ENCODE measurements at regions not wholly inside any gene's neighbourhood (a gene's known extent, or its start where the extent isn't known, plus 50 kb on each side); places are given as distances from the start of the nearest gene placed in this dataset.

DNA sequence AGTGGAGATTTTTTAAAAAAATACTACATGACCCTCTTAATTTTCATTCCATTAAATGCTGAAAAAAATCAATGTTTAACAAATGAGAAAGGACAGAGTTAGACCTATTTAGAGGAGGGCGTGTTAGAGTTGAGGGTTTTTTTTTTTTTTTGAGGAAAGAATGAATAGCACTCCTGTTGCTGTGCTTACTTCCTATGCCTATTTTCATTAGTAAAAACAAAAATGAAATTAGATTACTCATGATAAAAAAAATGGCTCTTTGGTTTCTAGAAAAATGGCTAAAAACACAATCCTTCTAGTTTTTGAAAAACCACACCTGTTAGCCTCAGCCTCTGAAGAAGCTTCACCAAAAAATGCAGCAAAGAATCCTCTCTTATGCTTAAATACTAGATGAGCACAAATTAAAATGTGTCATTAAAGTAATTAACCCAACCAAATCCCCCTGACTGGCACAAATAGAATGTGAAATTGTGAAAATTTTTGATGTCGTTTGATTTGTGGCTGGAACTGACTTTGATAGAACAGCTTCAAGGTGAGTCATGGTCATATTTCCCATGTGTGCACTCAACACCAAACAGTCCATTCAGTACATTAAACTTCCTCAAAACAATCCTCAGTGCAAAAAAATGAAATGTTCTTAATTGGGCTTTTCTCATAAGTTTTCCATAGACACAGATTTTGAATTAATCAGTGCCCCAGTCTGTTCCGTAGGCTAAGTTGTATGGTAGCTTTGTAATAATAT, 98.0 kb downstream of the MACIR start:
- no peak for DNase-seq (ENCODE audit: insufficient read length, low spot score)
- no peak for FAIRE-seq

- no peak for FAIRE-seq
- DNase-seq (ENCODE audit: insufficient read length, low spot score) = no peak
These were observed 97.0 kb downstream of the MACIR start for GRCh38 chr5:103355579-103355978.

GRCh38 chr5:103354446-103354845, 95.9 kb downstream of the MACIR start:
- DNase-seq (ENCODE audit: insufficient read length, low spot score) (no peak), FAIRE-seq (no peak)

- FAIRE-seq (no peak), DNase-seq (ENCODE audit: insufficient read length, low spot score) (no peak)
These were observed 95.0 kb downstream of the MACIR start for GRCh38 chr5:103353581-103353980.

DNA sequence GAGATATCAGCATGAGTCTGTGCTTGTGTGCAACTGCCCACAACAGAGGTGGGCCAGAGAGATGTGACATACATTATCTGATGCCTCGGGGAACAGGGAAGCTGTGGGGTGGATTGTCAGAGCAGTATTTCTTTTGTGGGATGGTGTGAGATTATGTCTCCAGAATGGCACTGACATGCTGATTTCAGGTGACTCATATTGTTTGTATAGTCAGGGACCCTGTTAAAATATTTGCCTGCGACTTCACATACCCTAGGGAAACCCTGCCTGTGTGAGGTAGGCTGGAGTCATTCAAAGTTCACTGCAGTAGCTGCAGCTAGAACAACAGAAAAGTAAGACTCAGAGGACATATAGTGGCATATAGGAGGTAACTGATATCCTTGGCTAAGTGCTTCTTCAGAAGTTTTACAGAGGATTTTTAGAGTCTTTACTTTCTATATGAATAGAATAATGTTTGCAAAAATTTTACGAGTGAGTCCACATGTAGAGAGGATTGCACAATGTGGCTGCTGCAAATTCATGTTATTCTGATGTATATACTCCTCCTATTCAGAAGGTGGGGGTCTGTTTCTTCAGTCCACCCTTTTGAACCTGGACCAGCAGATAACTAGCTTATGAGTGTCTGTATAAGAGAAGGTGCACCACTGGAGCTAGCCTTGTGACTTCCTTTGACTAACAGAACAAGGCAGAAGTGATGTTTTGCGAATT, 89.3 kb downstream of the MACIR start:
- FAIRE-seq = no peak
- DNase-seq (ENCODE audit: insufficient read length, low spot score) = peak; percentile 2

DNA sequence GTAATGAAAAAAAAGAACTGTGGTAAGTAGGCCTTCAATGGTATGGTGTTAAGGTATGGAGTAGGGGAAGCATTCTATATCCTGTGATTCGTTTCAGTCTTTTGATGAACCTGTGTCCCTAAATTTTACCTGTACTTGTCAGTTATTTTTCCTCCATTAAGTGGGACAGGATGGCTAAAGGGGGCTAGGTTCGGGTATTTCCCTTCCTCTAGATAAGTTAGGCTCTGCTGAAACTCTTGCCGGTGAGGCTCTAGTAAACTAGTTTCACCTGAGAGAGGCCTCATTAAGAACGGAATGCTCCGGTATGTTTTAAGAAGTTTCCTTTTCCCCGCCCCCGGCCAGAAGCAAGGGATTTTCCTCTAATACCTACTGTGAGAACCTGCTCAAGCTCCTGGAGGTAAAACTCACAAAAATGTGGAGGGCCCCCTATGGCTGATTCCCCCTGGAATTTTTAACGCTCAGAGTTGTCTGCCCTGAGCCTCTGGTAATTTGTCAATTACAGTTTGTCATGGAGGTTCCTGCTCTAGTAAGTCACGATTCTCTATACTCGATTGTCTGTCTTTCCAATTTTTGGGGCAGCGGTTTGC, 87.7 kb downstream of the MACIR start:
- FAIRE-seq = no peak
- DNase-seq (ENCODE audit: insufficient read length, low spot score) = no peak

DNA sequence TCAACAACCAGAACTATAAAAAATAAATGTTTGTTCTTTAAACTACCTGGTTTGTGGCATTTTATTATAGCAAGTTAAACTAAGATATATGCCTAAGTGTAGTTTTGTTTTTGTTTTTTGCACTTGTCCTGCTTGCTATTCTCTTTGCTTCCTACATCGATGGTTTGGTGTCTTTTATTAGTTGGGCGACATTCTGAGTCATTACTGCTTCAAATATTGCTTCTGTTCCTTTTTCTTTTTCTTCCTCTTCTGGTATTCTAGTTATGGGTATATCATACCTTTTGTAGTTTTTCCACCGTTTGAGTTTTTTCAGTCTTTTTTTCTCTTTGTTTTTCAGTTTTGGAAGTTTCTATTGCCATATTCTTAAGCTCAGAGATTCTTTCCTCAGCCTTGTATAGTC, 86.9 kb downstream of the MACIR start:
- FAIRE-seq = no peak
- no peak for DNase-seq (ENCODE audit: insufficient read length, low spot score)

GRCh38 chr5:103340717-103341388, 82.3 kb downstream of the MACIR start:
- DNase-seq (ENCODE audit: insufficient read length, low spot score) (no peak), FAIRE-seq (no peak)

GRCh38 chr5:103340132-103340531, 81.6 kb downstream of the MACIR start:
- DNase-seq (ENCODE audit: insufficient read length, low spot score) = no peak
- no peak for FAIRE-seq

GRCh38 chr5:103336941-103337340, 78.4 kb downstream of the MACIR start:
- FAIRE-seq (no peak), DNase-seq (ENCODE audit: insufficient read length, low spot score) (no peak)

DNA sequence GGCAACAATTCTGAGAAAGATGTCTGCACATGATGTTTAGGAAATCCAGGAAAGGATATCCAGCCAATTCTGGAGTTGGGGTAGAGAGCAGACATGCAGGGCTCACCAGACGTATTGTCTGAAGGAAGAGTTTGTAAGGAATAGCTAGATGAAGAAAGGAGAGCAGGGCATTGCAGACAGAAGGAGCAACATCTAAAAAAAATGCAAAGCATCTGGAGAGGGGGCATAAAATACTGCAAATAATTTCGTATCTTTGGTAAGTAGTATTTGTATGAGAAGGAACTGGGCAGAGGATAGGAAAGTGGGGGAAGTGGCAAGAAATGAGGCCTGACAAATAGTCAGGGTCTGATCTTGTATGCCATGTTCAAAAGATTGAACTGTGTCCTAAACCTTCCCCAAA, 74.8 kb downstream of the MACIR start:
- FAIRE-seq (no peak), DNase-seq (ENCODE audit: insufficient read length, low spot score) (no peak)

GRCh38 chr5:103330875-103331274, 72.3 kb downstream of the MACIR start:
- no peak for DNase-seq (ENCODE audit: insufficient read length, low spot score)
- no peak for FAIRE-seq
